ENCODE measurements at regions not wholly inside any gene's neighbourhood (a gene's known extent, or its start where the extent isn't known, plus 50 kb on each side); places are given as distances from the start of the nearest gene placed in this dataset.

GRCh38 chr12:34591966-34592365 is 569.7 kb downstream of the ALG10 start:
- TF ChIP-seq POLR2A (IDR thresholded peaks at IDR 0.05; ENCODE audit: low read length) (no peak), GATA1 (IDR thresholded peaks at IDR 0.05; ENCODE audit: low read depth, low read length) (no peak)

Data from erythroblast (primary cell).